K562 (cell line): ENCODE measurements at regions not wholly inside any gene's neighbourhood (a gene's known extent, or its start where the extent isn't known, plus 50 kb on each side); places are given as distances from the start of the nearest gene placed in this dataset.
A peak's percentile ranks its signal among the peaks of the same experiment; 100 is the strongest.

ENCODE experiments used
- BRF1 ChIP-seq: IDR thresholded peaks from 3 replicates; pipeline ENCODE4 v1.6.1; 2011; ENCODE audit warnings: borderline replicate concordance, mild to moderate bottlenecking; ENCODE audit not compliant: insufficient read length; ENCODE audit errors: extremely low read depth
- ETS2 ChIP-seq: IDR thresholded peaks from 2 replicates; pipeline ENCODE4 v1.6.1; 2016; ENCODE audit warnings: borderline replicate concordance, missing genetic modification characterization, mild to moderate bottlenecking, moderate library complexity, missing compliant biosample characterization; ENCODE audit not compliant: poor library complexity, severe bottlenecking
- HIVEP1 ChIP-seq: fragments of 250-450 bp; sonication (Bioruptor Pico); IDR thresholded peaks from 2 replicates; pipeline ENCODE4 v1.4.0; 2020; ENCODE audit warnings: mild to moderate bottlenecking
- MECOM ChIP-seq: fragments of 250-450 bp; sonication (Bioruptor Pico); IDR thresholded peaks from 2 replicates; pipeline ENCODE4 v1.8.0; 2022; ENCODE audit warnings: inconsistent platforms
- NCOA6 ChIP-seq: fragments of 450-650 bp; IDR thresholded peaks from 2 replicates; pipeline ENCODE4 v1.6.1; 2017; ENCODE audit warnings: mild to moderate bottlenecking
- POLR2G ChIP-seq: fragments of 200-400 bp; formaldehyde crosslinking; IDR thresholded peaks from 2 replicates; pipeline ENCODE4 v1.6.1; 2017; ENCODE audit warnings: low read depth, mild to moderate bottlenecking, antibody characterized with exemption, low read length, moderate library complexity
- RAD21 ChIP-seq, 2 experiments: fragments of 250-450 bp in 1 of 2; fragments of 450-650 bp in 1 of 2; sonication (Bioruptor Pico) in 1 of 2; formaldehyde crosslinking in 1 of 2; IDR thresholded peaks in 1 of 2; conservative IDR thresholded peaks in 1 of 2; 2 replicates each; pipeline versions ENCODE4 v1.4.0 to v1.8.0; 2020 to 2022; ENCODE audit warnings: mild to moderate bottlenecking in 2 of 2, moderate library complexity in 1 of 2
- SMC3 ChIP-seq: conservative IDR thresholded peaks from 2 replicates; pipeline ENCODE4 v1.6.1; 2011; ENCODE audit warnings: low read depth, low read length, improper control_type of control experiment; ENCODE audit not compliant: insufficient read depth
- ZNF561 ChIP-seq: fragments of 450-650 bp; formaldehyde crosslinking; conservative IDR thresholded peaks from 2 replicates; pipeline ENCODE4 v1.4.0; 2020; ENCODE audit warnings: mild to moderate bottlenecking, moderate library complexity
- TF ChIP-seq, protein P1 (sequence below): fragments of 250-450 bp; sonication (Bioruptor Pico); IDR thresholded peaks from 2 replicates; pipeline ENCODE4 v1.5.0; 2021; ENCODE audit warnings: mild to moderate bottlenecking, moderate library complexity
- TF ChIP-seq, protein P2 (sequence below): fragments of 450-650 bp; formaldehyde crosslinking; IDR thresholded peaks from 2 replicates; pipeline ENCODE4 v1.4.0; 2022; ENCODE audit warnings: mild to moderate bottlenecking, moderate library complexity
- TF ChIP-seq, protein P3 (sequence below): fragments of 200-800 bp; sonication (Bioruptor generic); IDR thresholded peaks from 2 replicates; pipeline ENCODE4 v1.6.1; 2017; ENCODE audit warnings: missing genetic modification characterization, missing compliant biosample characterization
- TF ChIP-seq, protein P4 (sequence below): fragments of 450-650 bp; IDR thresholded peaks from 2 replicates; pipeline ENCODE4 v1.6.1; 2016
- TF ChIP-seq, protein P5 (sequence below): fragments of 250-450 bp; sonication (Bioruptor Pico); IDR thresholded peaks from 2 replicates; pipeline ENCODE4 v1.8.0; 2021; ENCODE audit warnings: moderate library complexity, mild to moderate bottlenecking, inconsistent platforms
- TF ChIP-seq, protein P6 (sequence below): fragments of 150-350 bp; conservative IDR thresholded peaks from 2 replicates; pipeline ENCODE4 v1.6.1; 2014; ENCODE audit warnings: low read length
- TF ChIP-seq, protein P7 (sequence below): fragments of 250-450 bp; sonication (Bioruptor Pico); IDR thresholded peaks from 2 replicates; pipeline ENCODE4 v1.8.0; 2021; ENCODE audit warnings: borderline replicate concordance, mild to moderate bottlenecking, moderate library complexity; ENCODE audit not compliant: poor library complexity, severe bottlenecking

DNA sequence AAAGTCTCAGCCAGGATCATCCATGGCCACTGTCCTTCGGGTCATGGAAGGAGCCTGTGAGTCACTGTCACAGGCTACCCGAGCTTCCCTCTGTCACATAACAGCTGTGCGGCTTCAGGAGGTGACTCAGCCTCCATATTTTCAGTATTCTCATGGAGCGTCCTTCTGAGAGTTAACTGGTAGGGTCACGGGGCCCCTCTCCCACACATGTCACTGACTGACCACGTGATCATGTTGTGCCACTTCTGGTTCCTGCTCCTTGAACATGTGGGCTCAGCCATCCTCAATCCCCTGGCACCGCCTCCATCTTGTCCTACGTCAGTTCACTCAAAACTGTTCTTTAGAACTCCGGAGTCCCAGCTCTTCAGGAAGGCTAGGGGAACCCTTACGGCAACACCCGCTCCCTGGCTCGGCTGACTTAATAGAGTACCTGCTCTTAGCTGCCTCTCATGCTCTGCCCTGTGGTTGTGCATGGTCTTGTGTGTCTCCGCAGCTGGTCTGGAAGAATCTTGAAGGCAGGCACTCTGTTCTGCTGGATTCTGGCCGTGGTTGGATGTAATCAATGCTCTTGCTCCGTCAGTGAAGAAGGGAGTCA lies 182.8 kb downstream of the ICE1 start (continued):
- TF ChIP-seq RAD21 (CRISPR knock-in tag; conservative IDR thresholded peaks at IDR 0.05 in 1 of 2, IDR thresholded peaks at IDR 0.05 in 1 of 2) (no peak), BRF1 (no peak), ZNF561 (CRISPR knock-in tag) (no peak; the same call in 1 of the 2 replicates), POLR2G (no peak), SMC3 (no peak), HIVEP1 (CRISPR knock-in tag) (0 out of 2 replicates have a peak, but pooled peaks have one; percentile 32), NCOA6 (no peak), MECOM (CRISPR knock-in tag) (no peak), ETS2 (tag) (no peak)
- TF ChIP-seq, protein P1, sequence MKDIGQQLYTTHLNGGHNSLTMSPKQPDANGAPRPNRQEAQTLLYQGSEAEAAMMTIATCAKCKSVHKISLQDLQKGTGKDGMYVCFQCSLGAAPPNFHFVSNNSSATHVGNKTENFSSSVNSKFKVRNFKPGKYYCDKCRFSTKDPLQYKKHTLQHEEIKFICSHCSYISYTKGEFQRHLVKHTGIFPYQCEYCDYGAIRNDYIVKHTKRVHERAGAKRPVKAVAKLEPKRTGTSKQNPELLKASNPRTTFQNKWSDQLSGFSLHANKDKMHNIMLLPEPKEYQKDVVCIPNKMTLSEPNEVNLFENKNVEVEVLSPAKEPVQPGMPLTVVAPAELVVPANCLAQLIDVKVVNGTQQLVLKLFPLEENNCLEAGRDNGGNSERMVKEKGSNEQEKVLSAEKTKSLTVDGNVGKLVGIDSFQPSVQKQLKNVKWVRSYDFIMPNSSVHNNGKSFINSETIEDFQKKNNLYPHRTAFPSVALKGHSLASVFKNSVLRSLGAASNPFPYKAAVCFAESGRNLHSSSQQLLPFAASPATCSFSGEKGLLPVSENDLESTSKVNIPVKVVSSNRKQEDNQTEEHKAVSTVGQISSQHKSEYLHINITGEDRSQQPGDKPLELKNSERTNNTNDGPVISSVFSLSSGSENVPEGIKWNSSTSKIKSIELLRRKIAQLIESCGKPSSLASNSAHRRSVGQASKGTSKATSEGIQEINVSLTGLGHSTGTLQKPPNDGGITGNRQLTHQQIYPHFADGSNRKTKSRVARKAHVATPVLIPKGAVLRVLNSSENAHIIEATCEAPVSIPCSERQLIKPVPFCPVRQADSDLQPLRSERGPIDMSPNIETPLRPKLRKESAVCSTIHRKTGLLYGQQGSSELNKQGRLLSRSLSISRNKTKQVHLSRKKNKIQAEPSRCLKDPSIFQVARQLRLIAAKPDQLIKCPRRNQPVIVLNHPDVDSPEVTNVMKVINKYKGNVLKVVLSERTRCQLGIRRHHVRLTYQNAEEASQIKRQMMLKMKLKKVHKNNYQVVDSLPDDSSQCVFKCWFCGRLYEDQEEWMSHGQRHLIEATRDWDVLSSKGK (CRISPR knock-in tag) = no peak
- TF ChIP-seq, protein P2, sequence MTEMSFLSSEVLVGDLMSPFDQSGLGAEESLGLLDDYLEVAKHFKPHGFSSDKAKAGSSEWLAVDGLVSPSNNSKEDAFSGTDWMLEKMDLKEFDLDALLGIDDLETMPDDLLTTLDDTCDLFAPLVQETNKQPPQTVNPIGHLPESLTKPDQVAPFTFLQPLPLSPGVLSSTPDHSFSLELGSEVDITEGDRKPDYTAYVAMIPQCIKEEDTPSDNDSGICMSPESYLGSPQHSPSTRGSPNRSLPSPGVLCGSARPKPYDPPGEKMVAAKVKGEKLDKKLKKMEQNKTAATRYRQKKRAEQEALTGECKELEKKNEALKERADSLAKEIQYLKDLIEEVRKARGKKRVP = no peak
- TF ChIP-seq, protein P3, sequence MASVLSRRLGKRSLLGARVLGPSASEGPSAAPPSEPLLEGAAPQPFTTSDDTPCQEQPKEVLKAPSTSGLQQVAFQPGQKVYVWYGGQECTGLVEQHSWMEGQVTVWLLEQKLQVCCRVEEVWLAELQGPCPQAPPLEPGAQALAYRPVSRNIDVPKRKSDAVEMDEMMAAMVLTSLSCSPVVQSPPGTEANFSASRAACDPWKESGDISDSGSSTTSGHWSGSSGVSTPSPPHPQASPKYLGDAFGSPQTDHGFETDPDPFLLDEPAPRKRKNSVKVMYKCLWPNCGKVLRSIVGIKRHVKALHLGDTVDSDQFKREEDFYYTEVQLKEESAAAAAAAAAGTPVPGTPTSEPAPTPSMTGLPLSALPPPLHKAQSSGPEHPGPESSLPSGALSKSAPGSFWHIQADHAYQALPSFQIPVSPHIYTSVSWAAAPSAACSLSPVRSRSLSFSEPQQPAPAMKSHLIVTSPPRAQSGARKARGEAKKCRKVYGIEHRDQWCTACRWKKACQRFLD (CRISPR knock-in tag) = peak; percentile 95
- TF ChIP-seq, protein P4, sequence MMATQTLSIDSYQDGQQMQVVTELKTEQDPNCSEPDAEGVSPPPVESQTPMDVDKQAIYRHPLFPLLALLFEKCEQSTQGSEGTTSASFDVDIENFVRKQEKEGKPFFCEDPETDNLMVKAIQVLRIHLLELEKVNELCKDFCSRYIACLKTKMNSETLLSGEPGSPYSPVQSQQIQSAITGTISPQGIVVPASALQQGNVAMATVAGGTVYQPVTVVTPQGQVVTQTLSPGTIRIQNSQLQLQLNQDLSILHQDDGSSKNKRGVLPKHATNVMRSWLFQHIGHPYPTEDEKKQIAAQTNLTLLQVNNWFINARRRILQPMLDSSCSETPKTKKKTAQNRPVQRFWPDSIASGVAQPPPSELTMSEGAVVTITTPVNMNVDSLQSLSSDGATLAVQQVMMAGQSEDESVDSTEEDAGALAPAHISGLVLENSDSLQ = no peak
- TF ChIP-seq, protein P5, sequence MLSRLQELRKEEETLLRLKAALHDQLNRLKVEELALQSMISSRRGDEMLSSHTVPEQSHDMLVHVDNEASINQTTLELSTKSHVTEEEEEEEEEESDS (CRISPR knock-in tag) = no peak
- TF ChIP-seq, protein P6, sequence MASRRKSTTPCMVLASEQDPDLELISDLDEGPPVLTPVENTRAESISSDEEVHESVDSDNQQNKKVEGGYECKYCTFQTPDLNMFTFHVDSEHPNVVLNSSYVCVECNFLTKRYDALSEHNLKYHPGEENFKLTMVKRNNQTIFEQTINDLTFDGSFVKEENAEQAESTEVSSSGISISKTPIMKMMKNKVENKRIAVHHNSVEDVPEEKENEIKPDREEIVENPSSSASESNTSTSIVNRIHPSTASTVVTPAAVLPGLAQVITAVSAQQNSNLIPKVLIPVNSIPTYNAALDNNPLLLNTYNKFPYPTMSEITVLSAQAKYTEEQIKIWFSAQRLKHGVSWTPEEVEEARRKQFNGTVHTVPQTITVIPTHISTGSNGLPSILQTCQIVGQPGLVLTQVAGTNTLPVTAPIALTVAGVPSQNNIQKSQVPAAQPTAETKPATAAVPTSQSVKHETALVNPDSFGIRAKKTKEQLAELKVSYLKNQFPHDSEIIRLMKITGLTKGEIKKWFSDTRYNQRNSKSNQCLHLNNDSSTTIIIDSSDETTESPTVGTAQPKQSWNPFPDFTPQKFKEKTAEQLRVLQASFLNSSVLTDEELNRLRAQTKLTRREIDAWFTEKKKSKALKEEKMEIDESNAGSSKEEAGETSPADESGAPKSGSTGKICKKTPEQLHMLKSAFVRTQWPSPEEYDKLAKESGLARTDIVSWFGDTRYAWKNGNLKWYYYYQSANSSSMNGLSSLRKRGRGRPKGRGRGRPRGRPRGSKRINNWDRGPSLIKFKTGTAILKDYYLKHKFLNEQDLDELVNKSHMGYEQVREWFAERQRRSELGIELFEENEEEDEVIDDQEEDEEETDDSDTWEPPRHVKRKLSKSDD = no peak
- TF ChIP-seq, protein P7, sequence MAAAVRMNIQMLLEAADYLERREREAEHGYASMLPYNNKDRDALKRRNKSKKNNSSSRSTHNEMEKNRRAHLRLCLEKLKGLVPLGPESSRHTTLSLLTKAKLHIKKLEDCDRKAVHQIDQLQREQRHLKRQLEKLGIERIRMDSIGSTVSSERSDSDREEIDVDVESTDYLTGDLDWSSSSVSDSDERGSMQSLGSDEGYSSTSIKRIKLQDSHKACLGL (CRISPR knock-in tag) = no peak
